RKO (cell line): ENCODE measurements at regions not wholly inside any gene's neighbourhood (a gene's known extent, or its start where the extent isn't known, plus 50 kb on each side); places are given as distances from the start of the nearest gene placed in this dataset.

Experiments
- DNase-seq: peaks from one replicate; pipeline ENCODE4 v3.0.0-alpha.2; 2016; ENCODE audit warnings: low spot score

GRCh38 chr2:65842104-65842503 lies 409.7 kb upstream of the SPRED2 start:
- DNase-seq: no peak

GRCh38 chr2:65835975-65836549 lies 403.7 kb upstream of the SPRED2 start:
- DNase-seq: no peak

GRCh38 chr2:65834771-65835475 lies 402.5 kb upstream of the SPRED2 start:
- no peak for DNase-seq

- DNase-seq: no peak
Observed at GRCh38 chr2:65834062-65834461, 401.7 kb upstream of the SPRED2 start.

GRCh38 chr2:65831509-65831908 lies 399.1 kb upstream of the SPRED2 start:
- DNase-seq: no peak

GRCh38 chr2:65826567-65826966 lies 394.2 kb upstream of the SPRED2 start:
- DNase-seq: no peak

GRCh38 chr2:65823511-65823910 lies 391.1 kb upstream of the SPRED2 start:
- DNase-seq: no peak

- no peak for DNase-seq
Observed at GRCh38 chr2:65820454-65820853, 388.1 kb upstream of the SPRED2 start.

GRCh38 chr2:65819963-65820362 lies 387.6 kb upstream of the SPRED2 start:
- no peak for DNase-seq

GRCh38 chr2:65818873-65819451 lies 386.6 kb upstream of the SPRED2 start:
- DNase-seq: no peak

- DNase-seq: no peak
Observed at GRCh38 chr2:65813631-65814173, 381.3 kb upstream of the SPRED2 start.

- no peak for DNase-seq
Observed at GRCh38 chr2:65812887-65813286, 380.5 kb upstream of the SPRED2 start.

- no peak for DNase-seq
Observed at GRCh38 chr2:65807942-65808341, 375.5 kb upstream of the SPRED2 start.

- no peak for DNase-seq
Observed at GRCh38 chr2:65804777-65805176, 372.4 kb upstream of the SPRED2 start.

GRCh38 chr2:65802298-65802942 lies 370.0 kb upstream of the SPRED2 start:
- no peak for DNase-seq

GRCh38 chr2:65800998-65801397 lies 368.6 kb upstream of the SPRED2 start:
- peak; percentile 5 for DNase-seq

- no peak for DNase-seq
Observed at GRCh38 chr2:65799141-65799854, 366.9 kb upstream of the SPRED2 start.

- no peak for DNase-seq
Observed at GRCh38 chr2:65798641-65799040, 366.2 kb upstream of the SPRED2 start.

GRCh38 chr2:65794994-65795393 lies 362.6 kb upstream of the SPRED2 start:
- DNase-seq: no peak

- DNase-seq: no peak
Observed at GRCh38 chr2:65791404-65791975, 359.1 kb upstream of the SPRED2 start.

- no peak for DNase-seq
Observed at GRCh38 chr2:65790676-65790935, 358.2 kb upstream of the SPRED2 start.
